DND-41 (cell line): ENCODE measurements at regions not wholly inside any gene's neighbourhood (a gene's known extent, or its start where the extent isn't known, plus 50 kb on each side); places are given as distances from the start of the nearest gene placed in this dataset.

Source experiments
- ATAC-seq: fragments of 200-7000 bp; cut with Tn5 transposase; 3 replicates; pipeline ENCODE4 v1.9.1; 2021; ENCODE audit warnings: low read depth; ENCODE audit not compliant: insufficient read depth
- DNase-seq: peaks from one replicate; pipeline ENCODE4 v3.0.0-alpha.2; 2020
- H2AFZ ChIP-seq: 2 replicates; pipeline ENCODE4 v1.6.0; 2012; ENCODE audit warnings: low read depth, low read length
- H3K27ac ChIP-seq: 2 replicates; pipeline ENCODE4 v1.5.1; 2012; ENCODE audit warnings: low read length, inconsistent platforms
- H3K27me3 ChIP-seq: fragments of 200-600 bp; sonication (generic); 2 replicates; pipeline ENCODE4 v1.6.0; 2012; ENCODE audit warnings: low read length, mild to moderate bottlenecking, inconsistent platforms; ENCODE audit not compliant: insufficient read depth, poor library complexity
- H3K36me3 ChIP-seq: 2 replicates; pipeline ENCODE4 v1.5.1; 2012; ENCODE audit warnings: low read length, inconsistent platforms; ENCODE audit not compliant: insufficient read depth
- H3K4me1 ChIP-seq: 2 replicates; pipeline ENCODE4 v1.5.1; 2012; ENCODE audit warnings: mild to moderate bottlenecking, low read length; ENCODE audit not compliant: insufficient read depth
- H3K4me2 ChIP-seq: 2 replicates; pipeline ENCODE4 v1.6.0; 2012; ENCODE audit warnings: mild to moderate bottlenecking, moderate library complexity, low read length, inconsistent platforms; ENCODE audit not compliant: insufficient read depth
- H3K4me3 ChIP-seq, 2 experiments: fragments of 200-600 bp in 1 of 2; shearing (Covaris generic) in 1 of 2; 2 replicates each; pipeline ENCODE4 v1.5.1; 2012 to 2016; ENCODE audit warnings: inconsistent platforms in 2 of 2, low read length in 2 of 2, mild to moderate bottlenecking in 2 of 2, low read depth in 1 of 2, moderate library complexity in 1 of 2
- H3K79me2 ChIP-seq: 2 replicates; pipeline ENCODE4 v1.6.0; 2012; ENCODE audit warnings: low read length, inconsistent platforms; ENCODE audit not compliant: insufficient read depth
- H3K9ac ChIP-seq: 2 replicates; pipeline ENCODE4 v1.6.0; 2012; ENCODE audit warnings: low read depth, mild to moderate bottlenecking, inconsistent platforms, low read length, moderate library complexity
- H3K9me3 ChIP-seq: 2 replicates; pipeline ENCODE4 v1.5.1; 2012; ENCODE audit warnings: low read length, moderate library complexity, mild to moderate bottlenecking, inconsistent platforms; ENCODE audit not compliant: insufficient read depth, severe bottlenecking
- H4K20me1 ChIP-seq: 2 replicates; pipeline ENCODE4 v1.6.0; 2012; ENCODE audit warnings: low read length; ENCODE audit not compliant: insufficient read depth
- CTCF ChIP-seq: IDR thresholded peaks from 2 replicates; pipeline ENCODE4 v1.5.1; 2012; ENCODE audit warnings: borderline replicate concordance, low read length, moderate library complexity, mild to moderate bottlenecking; ENCODE audit not compliant: poor library complexity, severe bottlenecking; ENCODE audit errors: extremely low read depth
- EZH2 ChIP-seq: IDR thresholded peaks from 3 replicates; pipeline ENCODE4 v1.6.1; 2012; ENCODE audit warnings: borderline replicate concordance, low read depth, mild to moderate bottlenecking, moderate library complexity, low read length, inconsistent platforms; ENCODE audit not compliant: severe bottlenecking

GRCh38 chr16:86112178-86112577 is 213.2 kb downstream of the IRF8 start:
- Histone ChIP-seq H2AFZ (no peak overlapping the region), H3K79me2 (no peaks in the 10 kb centered on the region), H4K20me1 (no peaks in the 10 kb centered on the region), H3K4me3 (no peak overlapping the region), H3K9ac (no peak overlapping the region), H3K36me3 (no peaks in the 10 kb centered on the region), H3K27me3 (peaks cover 8% of the 10 kb centered on the region), H3K9me3 (peaks cover 6% of the 10 kb centered on the region), H3K27ac (no peak overlapping the region), H3K4me1 (no peaks in the 10 kb centered on the region), H3K4me2 (no peak overlapping the region)
- ATAC-seq, result no peak
- TF ChIP-seq EZH2 (no peak), CTCF (no peak)
- no peak for DNase-seq

GRCh38 chr16:86117235-86117634 is 218.3 kb downstream of the IRF8 start:
- no peak overlapping the region for H3K4me3 ChIP-seq
- no peaks in the 10 kb centered on the region for H3K9me3 ChIP-seq
- no peaks in the 10 kb centered on the region for H3K4me1 ChIP-seq
- H3K4me2 ChIP-seq, result no peak overlapping the region
- H3K79me2 ChIP-seq, result no peaks in the 10 kb centered on the region
- no peaks in the 10 kb centered on the region for H4K20me1 ChIP-seq
- DNase-seq (no peak), ATAC-seq (no peak)
- H3K36me3 ChIP-seq, result no peaks in the 10 kb centered on the region
- H2AFZ ChIP-seq, result no peak overlapping the region
- peaks cover 35% of the 10 kb centered on the region for H3K27me3 ChIP-seq
- H3K9ac ChIP-seq, result no peak overlapping the region
- TF ChIP-seq EZH2, result no peak
- no peak for TF ChIP-seq CTCF
- no peak overlapping the region for H3K27ac ChIP-seq

- no peaks in the 10 kb centered on the region for H4K20me1 ChIP-seq
These were observed 218.8 kb downstream of the IRF8 start for GRCh38 chr16:86117756-86118155.

More at GRCh38 chr16:86117756-86118155, 218.8 kb downstream of the IRF8 start:
- TF ChIP-seq CTCF (no peak), EZH2 (no peak)
- Histone ChIP-seq H3K79me2 (no peaks in the 10 kb centered on the region), H3K4me2 (no peak overlapping the region), H3K4me1 (no peaks in the 10 kb centered on the region), H3K27me3 (peaks cover 35% of the 10 kb centered on the region), H3K9me3 (no peaks in the 10 kb centered on the region), H3K9ac (no peak overlapping the region), H3K4me3 (no peak overlapping the region), H3K27ac (no peak overlapping the region), H3K36me3 (no peaks in the 10 kb centered on the region), H2AFZ (no peak overlapping the region)
- ATAC-seq, result no peak
- DNase-seq, result no peak
